ENCODE measurements at regions not wholly inside any gene's neighbourhood (a gene's known extent, or its start where the extent isn't known, plus 50 kb on each side); places are given as distances from the start of the nearest gene placed in this dataset.

- no peak for DNase-seq
These were observed 95.0 kb upstream of the AKR1E2 start for GRCh38 chr10:4730998-4731397.

GRCh38 chr10:4725917-4726606 lies 99.9 kb upstream of the AKR1E2 start:
- DNase-seq = no peak

- DNase-seq = no peak
These were observed 102.1 kb upstream of the AKR1E2 start for GRCh38 chr10:4723860-4724259.

GRCh38 chr10:4721999-4722753 lies 103.8 kb upstream of the AKR1E2 start:
- no peak for DNase-seq

GRCh38 chr10:4720463-4720862 lies 105.5 kb upstream of the AKR1E2 start:
- no peak for DNase-seq

- no peak for DNase-seq
These were observed 106.3 kb upstream of the AKR1E2 start for GRCh38 chr10:4719671-4720070.

GRCh38 chr10:4719036-4719435 lies 107.0 kb upstream of the AKR1E2 start:
- DNase-seq = no peak

- DNase-seq = no peak
These were observed 107.5 kb upstream of the AKR1E2 start for GRCh38 chr10:4718544-4718943.

GRCh38 chr10:4717670-4718069 lies 108.3 kb upstream of the AKR1E2 start:
- DNase-seq = no peak

- no peak for DNase-seq
These were observed 115.1 kb upstream of the AKR1E2 start for GRCh38 chr10:4710858-4711257.

GRCh38 chr10:4708123-4708759 lies 117.8 kb upstream of the AKR1E2 start:
- no peak for DNase-seq

- DNase-seq = no peak
These were observed 118.8 kb upstream of the AKR1E2 start for GRCh38 chr10:4707221-4707620.

- no peak for DNase-seq
These were observed 121.9 kb upstream of the AKR1E2 start for GRCh38 chr10:4704034-4704545.

- DNase-seq = no peak
These were observed 125.0 kb upstream of the AKR1E2 start for GRCh38 chr10:4701016-4701415.

GRCh38 chr10:4699950-4700730 lies 125.9 kb upstream of the AKR1E2 start:
- DNase-seq = no peak

GRCh38 chr10:4698075-4698474 lies 127.9 kb upstream of the AKR1E2 start:
- DNase-seq = no peak

- no peak for DNase-seq
These were observed 129.8 kb upstream of the AKR1E2 start for GRCh38 chr10:4696186-4696585.

GRCh38 chr10:4693967-4694366 lies 132.0 kb upstream of the AKR1E2 start:
- no peak for DNase-seq

GRCh38 chr10:4692206-4692605 lies 133.8 kb upstream of the AKR1E2 start:
- no peak for DNase-seq

- no peak for DNase-seq
These were observed 134.2 kb upstream of the AKR1E2 start for GRCh38 chr10:4691776-4692175.

- DNase-seq = no peak
These were observed 134.7 kb upstream of the AKR1E2 start for GRCh38 chr10:4691301-4691700.

- DNase-seq = no peak
These were observed 137.4 kb upstream of the AKR1E2 start for GRCh38 chr10:4688601-4689000.

- DNase-seq = no peak
These were observed 137.8 kb upstream of the AKR1E2 start for GRCh38 chr10:4688168-4688567.

Data from activated CD4-positive, CD25-positive, alpha-beta regulatory T cell treated with anti-CD3 and anti-CD28 coated beads, Interleukin-2, amount 50 U/mL, for 72 hours (primary cell).